Esophagus squamous epithelium (tissue), 4 donors: ENCODE measurements at regions not wholly inside any gene's neighbourhood (a gene's known extent, or its start where the extent isn't known, plus 50 kb on each side); places are given as distances from the start of the nearest gene placed in this dataset.

ENCODE experiments used
- CTCF ChIP-seq, 6 experiments: fragments of 450-650 bp in 4 of 6; fragments of 200-600 bp in 2 of 6; sonication (generic) in 2 of 6; IDR thresholded peaks; one replicate each; pipeline ENCODE4 v1.5.1; 2016 to 2019; ENCODE audit warnings: antibody characterized with exemption in 6 of 6, mild to moderate bottlenecking in 4 of 6, moderate library complexity in 4 of 6
- POLR2A ChIP-seq, 4 donors: fragments of 450-650 bp; IDR thresholded peaks; one replicate each; pipeline ENCODE4 v1.6.1; 2017; ENCODE audit warnings: antibody characterized with exemption in 4 of 4, mild to moderate bottlenecking in 4 of 4, moderate library complexity in 3 of 4

- TF ChIP-seq CTCF (IDR thresholded peaks at IDR 0.05) (no peak), POLR2A (IDR thresholded peaks at IDR 0.05) (no peak)
These were observed 512.3 kb upstream of the PLXNA2 start for GRCh38 chr1:208756339-208756981.
